ENCODE measurements at regions not wholly inside any gene's neighbourhood (a gene's known extent, or its start where the extent isn't known, plus 50 kb on each side); places are given as distances from the start of the nearest gene placed in this dataset.

DNA sequence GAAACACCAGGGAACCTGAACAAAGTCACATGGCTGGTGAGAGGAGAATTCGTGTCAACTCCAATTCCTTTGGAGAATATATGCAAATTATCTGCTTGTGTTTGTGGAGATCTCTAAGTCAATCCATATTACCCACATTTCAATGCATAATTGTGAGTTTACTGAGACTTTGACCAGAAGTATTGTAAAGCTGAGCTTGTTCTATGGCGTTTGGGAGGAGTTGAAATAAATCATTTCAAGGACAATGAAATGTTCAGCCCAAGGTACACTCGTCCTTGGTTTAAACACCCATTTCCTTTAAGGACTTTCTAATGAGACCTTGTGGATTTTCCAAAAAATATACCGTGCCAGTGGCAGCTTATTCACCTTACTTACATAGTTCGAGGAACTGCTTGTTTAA, 186.6 kb upstream of the HDAC9 start:
- TF ChIP-seq, protein P1, sequence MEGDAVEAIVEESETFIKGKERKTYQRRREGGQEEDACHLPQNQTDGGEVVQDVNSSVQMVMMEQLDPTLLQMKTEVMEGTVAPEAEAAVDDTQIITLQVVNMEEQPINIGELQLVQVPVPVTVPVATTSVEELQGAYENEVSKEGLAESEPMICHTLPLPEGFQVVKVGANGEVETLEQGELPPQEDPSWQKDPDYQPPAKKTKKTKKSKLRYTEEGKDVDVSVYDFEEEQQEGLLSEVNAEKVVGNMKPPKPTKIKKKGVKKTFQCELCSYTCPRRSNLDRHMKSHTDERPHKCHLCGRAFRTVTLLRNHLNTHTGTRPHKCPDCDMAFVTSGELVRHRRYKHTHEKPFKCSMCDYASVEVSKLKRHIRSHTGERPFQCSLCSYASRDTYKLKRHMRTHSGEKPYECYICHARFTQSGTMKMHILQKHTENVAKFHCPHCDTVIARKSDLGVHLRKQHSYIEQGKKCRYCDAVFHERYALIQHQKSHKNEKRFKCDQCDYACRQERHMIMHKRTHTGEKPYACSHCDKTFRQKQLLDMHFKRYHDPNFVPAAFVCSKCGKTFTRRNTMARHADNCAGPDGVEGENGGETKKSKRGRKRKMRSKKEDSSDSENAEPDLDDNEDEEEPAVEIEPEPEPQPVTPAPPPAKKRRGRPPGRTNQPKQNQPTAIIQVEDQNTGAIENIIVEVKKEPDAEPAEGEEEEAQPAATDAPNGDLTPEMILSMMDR (IDR thresholded peaks at IDR 0.05), result no peak
- no peak for TF ChIP-seq POLR2A (IDR thresholded peaks at IDR 0.05)
